HG03520 (cell line): ENCODE measurements at regions not wholly inside any gene's neighbourhood (a gene's known extent, or its start where the extent isn't known, plus 50 kb on each side); places are given as distances from the start of the nearest gene placed in this dataset.
A peak's percentile ranks its signal among the peaks of the same experiment; 100 is the strongest.
"Not testable (repeated sequence)": the region's sequence is repeated elsewhere in the genome, so short reads cannot be mapped to it uniquely, and the experiment has no call there.

Experiments
- ATAC-seq: cut with Tn5 transposase; IDR thresholded peaks from one replicate; pipeline ENCODE4 v1.9.1; 2021; ENCODE audit warnings: mild to moderate bottlenecking, moderate library complexity; ENCODE audit not compliant: unreplicated experiment

GRCh38 chr2:107685421-107685986 lies 141.2 kb upstream of the RGPD4 start:
- ATAC-seq = no peak

DNA sequence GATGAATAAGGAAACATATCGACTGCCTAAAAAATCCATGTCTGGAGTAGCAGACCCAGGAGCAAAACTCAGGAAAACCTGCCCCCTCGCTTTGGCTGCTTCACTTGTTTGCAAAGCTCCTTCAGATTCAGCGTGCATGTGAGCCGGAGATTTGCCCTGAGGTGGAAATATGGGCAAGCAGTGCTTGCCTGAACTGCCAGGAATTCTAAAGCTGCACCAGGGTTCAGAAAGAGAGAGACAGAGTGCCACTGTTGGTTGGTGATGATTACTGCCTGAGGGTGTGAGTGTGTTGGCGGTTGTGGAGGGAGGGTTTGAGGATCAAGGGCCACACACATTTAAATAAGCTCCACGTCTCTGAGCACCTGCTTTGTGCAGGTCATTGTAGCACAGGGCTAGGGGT lies 139.6 kb upstream of the RGPD4 start:
- no peak for ATAC-seq

GRCh38 chr2:107688135-107688534 lies 138.6 kb upstream of the RGPD4 start:
- no peak for ATAC-seq

DNA sequence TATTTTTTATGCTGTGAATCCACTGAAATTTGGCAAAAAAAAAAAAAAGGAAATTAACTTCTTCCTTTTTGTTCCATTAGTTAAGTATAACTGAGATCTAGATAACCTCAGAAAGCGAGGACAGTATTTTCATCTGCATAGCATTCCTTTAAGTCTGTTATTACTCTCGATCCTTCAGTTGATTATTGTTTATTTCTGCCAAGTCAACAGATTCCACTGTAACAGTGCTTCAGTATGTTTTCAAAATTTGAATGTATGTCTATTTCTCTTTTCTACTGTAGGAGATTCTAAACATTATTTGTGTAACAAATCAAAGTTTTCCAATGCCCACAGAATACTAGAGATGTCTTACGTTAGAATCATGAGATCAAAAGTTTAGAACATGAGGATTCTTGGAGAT lies 133.1 kb upstream of the RGPD4 start:
- no peak for ATAC-seq

DNA sequence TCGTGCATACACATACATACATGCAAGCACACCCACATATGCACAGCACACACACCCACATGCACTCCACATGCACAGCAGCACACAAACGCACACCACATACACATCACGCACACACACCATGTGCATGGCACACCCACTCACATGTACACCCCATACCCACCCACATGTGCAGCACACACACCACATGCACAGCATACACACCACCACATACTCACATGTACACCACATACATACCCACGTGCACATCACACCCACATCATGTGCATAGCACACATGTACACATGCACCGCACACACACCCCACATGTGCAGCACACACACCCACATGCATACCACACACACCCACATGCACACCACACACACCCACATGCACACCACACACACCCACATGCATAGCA lies 132.0 kb upstream of the RGPD4 start:
- no peak for ATAC-seq

- ATAC-seq = no peak
Observed at GRCh38 chr2:107697385-107697784, 129.3 kb upstream of the RGPD4 start.

- ATAC-seq = no peak
Observed at GRCh38 chr2:107698861-107699260, 127.8 kb upstream of the RGPD4 start.

- ATAC-seq = no peak
Observed at GRCh38 chr2:107700073-107700472, 126.6 kb upstream of the RGPD4 start.

GRCh38 chr2:107711941-107712340 lies 114.8 kb upstream of the RGPD4 start:
- ATAC-seq = no peak

DNA sequence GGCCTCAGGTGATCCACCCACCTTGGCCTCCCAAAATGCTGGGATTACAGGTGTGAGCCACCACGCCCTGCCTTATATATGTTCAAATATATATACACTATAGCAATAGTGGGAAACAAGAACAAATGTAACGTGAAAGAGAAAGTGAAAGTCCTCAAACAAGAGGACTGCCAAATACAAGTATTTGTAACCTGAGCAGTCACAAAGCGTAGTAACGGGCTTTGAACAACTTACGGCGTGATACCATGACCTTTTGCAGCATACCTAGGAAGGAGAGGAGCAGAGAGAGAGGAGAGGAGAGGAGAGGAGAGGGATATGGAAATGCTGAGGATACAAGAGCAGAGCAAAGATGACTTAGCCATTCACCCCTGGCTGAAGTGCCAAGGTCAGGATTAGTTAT lies 113.8 kb upstream of the RGPD4 start:
- peak; percentile 61 for ATAC-seq

- ATAC-seq = no peak
Observed at GRCh38 chr2:107717661-107718060, 109.0 kb upstream of the RGPD4 start.

DNA sequence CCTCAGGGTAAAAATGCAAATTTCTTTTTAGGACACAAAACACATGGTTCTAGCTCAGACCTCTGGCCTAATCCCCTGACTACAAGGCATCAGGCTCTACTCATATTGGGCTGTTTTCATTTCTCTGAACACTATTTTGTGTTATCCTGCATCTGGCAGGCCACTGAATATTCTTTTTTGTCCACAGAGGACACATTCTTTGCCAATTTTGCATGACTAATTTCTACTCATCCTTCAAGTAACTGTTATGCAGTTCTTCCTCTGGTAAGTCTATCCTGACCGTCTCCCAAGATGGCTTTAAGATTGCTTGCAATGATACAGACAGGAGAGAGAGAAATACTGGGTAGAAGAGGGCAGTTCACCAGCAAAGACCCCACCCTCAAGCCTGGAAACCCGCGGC lies 107.6 kb upstream of the RGPD4 start:
- ATAC-seq = no peak

DNA sequence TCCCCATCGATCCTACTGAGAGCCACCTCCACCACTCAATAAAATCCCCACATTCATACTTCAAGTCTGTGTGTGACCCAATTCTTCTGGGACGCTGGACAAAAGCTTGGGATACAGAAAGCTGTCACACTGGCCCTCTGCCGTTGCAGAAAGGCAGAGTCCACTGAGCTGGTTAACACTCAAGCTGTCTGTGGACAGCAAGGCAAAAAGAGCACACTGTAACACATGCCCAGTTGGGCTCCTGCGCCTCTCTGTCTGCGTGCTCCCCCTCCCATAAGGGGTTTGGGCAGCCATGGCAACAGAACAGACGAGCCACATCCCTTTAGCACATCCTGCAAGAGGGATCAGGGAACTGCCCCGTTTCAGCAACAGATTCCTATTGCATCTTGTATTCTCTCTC lies 106.9 kb upstream of the RGPD4 start:
- no peak for ATAC-seq

DNA sequence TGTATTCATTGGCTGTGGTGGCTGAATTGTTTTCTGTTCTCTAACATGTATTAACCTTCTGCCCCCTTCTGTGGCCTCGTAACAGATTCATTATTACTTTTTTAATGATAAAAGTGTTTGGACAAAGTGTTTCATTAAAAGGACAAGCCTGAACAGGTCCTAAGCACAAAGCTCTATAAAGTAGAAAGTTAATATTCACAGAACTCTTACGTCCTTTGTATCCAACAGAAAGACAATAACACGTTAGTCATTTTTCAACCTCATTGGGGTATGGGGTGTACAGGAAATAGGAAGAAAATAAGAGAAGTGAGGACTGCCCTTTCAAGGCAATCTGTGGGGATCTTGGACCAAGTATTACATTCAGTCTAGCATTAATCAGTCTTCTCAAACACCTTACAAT lies 105.5 kb upstream of the RGPD4 start:
- ATAC-seq = no peak

DNA sequence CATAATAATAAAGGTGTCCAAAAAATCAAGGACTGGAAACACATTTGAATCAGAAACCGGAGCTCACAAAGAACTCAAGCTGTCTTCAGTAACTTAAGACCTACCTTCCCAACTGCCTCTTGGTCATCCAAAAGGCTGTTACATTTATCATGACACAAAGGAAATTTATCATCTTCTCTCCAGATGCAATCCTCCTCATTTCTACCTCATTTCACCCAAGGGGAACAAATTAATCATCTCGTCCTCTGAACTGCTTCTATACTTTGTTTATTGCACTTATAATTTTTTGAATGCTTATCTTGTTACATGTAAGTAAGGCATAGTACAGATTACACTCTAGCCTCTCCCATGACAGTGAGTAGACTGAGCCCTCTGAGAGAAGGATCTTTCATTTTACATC lies 105.1 kb upstream of the RGPD4 start:
- ATAC-seq = no peak

DNA sequence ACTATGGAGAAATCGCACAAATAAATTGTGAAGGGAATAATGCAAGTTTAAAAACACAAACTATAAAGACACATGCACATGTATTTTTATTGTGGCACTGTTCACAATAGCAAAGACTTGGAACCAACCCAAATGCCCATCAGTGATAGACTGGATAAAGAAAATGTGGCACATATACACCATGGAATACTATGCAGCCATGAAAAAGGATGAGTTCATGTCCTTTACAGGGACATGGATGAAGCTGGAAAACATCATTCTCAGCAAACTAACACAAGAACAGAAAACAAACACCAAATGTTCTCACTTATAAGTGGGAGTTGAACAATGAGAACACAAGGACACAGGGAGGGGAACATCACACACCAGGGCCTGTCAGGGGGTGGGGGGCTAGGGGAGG lies 100.9 kb upstream of the RGPD4 start:
- not testable (repeated sequence) for ATAC-seq

- ATAC-seq = no peak
Observed at GRCh38 chr2:107727318-107727717, 99.4 kb upstream of the RGPD4 start.

DNA sequence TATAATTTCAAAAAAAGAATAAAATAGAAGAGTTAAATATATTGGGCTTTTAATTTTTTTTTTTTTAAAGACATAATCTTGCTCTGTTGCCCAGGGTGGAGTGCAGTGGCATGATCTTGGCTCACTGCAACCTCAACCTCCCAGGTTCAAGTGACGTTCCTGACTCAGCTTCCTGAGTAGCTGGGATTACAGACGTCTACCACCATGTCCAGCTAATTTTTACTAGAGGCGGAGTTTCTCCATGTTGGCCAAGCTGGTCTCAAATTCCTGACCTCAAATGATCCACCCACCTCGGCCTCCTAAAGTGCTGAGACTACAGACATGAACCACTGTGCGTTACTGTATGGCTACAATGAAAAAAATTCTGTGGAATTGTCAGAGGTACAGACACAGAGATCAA lies 98.1 kb upstream of the RGPD4 start:
- ATAC-seq = no peak

DNA sequence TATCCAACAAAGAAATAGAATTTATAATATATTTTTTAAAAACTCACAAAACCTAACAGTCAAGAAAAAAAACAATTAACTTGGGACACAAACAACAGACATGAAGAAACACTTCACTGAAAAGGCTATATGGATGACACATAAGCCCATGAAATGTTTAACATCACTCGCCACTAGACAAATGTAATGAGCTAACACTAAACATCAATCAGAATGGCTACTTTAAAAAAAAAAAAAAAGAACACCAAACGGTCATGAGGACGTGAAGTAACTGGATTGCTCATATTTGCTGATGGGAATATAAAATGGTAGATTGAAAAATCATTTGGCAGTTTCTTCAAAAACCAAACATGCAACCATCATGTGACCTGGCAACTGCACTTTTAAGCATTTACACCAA lies 97.3 kb upstream of the RGPD4 start:
- ATAC-seq = no peak

- ATAC-seq = no peak
Observed at GRCh38 chr2:107730898-107731297, 95.8 kb upstream of the RGPD4 start.

- ATAC-seq = no peak
Observed at GRCh38 chr2:107731435-107731834, 95.3 kb upstream of the RGPD4 start.

GRCh38 chr2:107735201-107735600 lies 91.5 kb upstream of the RGPD4 start:
- no peak for ATAC-seq

DNA sequence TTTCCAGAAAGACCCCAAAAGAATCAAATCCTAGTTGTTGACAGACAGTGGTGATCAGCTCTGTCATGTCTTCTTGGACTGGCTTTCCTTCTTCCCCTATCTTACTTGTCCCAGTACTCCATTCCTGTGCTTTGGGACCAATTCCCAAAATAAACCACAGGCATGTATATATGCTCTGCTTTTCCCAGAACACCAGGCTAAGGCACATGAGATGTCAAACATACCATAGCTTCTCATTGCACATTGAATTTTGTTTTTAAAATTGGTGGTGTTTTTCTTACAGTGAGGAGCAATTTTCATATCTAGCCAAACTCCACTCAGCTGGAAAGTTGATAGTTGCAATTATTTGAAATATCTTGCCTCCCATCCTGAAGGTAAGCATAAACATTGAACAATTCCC lies 88.9 kb upstream of the RGPD4 start:
- ATAC-seq = no peak

DNA sequence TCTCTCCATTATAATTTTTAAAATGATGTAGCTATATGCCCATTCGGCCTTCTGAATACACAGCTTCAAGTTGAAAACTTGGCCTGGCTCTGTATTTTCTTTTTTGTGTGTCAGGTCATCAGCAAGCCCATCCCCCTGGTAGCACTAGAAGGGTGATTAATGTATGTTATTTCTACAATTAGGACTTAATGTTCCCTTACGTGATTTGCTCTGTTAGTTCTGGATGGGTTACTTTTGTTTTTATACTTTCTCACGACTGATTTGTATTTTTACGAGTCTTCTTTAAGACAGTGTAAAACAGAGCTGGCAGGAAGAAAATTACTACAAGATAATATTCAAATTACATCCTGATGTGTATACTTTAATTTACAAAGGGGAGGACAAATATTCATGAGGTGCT lies 88.4 kb upstream of the RGPD4 start:
- no peak for ATAC-seq
